Muscle layer of colon (tissue), 2 donors: ENCODE measurements at regions not wholly inside any gene's neighbourhood (a gene's known extent, or its start where the extent isn't known, plus 50 kb on each side); places are given as distances from the start of the nearest gene placed in this dataset.

Experiments used
- H3K27ac ChIP-seq: one replicate; pipeline ENCODE4 v1.7.0; 2013; ENCODE audit warnings: low read depth, mild to moderate bottlenecking, low read length, moderate library complexity
- H3K27me3 ChIP-seq, 2 donors: one replicate each; pipeline ENCODE4 v1.7.0; 2013; ENCODE audit warnings: low read length in 2 of 2, mild to moderate bottlenecking in 2 of 2; ENCODE audit not compliant: insufficient read depth in 2 of 2, control insufficient read depth in 1 of 2
- H3K36me3 ChIP-seq: one replicate; pipeline ENCODE4 v1.7.0; 2013; ENCODE audit warnings: mild to moderate bottlenecking, low read length; ENCODE audit not compliant: insufficient read depth
- H3K4me1 ChIP-seq: one replicate; pipeline ENCODE4 v1.7.0; 2013; ENCODE audit warnings: mild to moderate bottlenecking, low read length; ENCODE audit not compliant: insufficient read depth
- H3K4me3 ChIP-seq, 2 donors: one replicate each; pipeline ENCODE4 v1.7.0; 2013; ENCODE audit warnings: low read length in 2 of 2, low read depth in 1 of 2, mild to moderate bottlenecking in 1 of 2, moderate library complexity in 1 of 2
- H3K9ac ChIP-seq: one replicate; pipeline ENCODE4 v1.7.0; 2013; ENCODE audit warnings: low read length
- H3K9me3 ChIP-seq: one replicate; pipeline ENCODE4 v1.7.0; 2013; ENCODE audit warnings: mild to moderate bottlenecking, low read length
- donor health status: abdominal sarcoma.
- donor health status: Adenocarcinoma of cecum.

DNA sequence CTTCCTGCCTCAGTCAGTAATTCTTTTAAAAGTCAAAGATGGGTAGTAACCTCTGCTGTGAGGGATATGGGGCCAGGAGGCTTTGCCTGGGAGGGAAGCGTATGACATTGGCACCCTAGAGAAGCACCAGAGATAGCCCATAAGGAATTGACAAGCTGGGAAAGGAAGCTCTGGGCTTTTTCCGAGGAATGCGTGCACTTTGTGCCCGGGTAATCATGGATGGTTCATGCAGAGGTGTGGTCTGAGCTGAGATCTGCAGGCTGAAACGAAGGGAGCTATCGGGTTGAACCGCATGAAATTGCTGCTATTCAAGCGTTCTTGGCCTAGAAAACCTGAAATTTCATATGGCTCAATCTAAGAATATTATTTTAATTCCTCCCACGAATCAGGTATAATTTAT is 127.7 kb upstream of the TLE3 start:
- H3K36me3 ChIP-seq = no peaks in the 10 kb centered on the region
- no peaks in the 10 kb centered on the region for H3K9me3 ChIP-seq
- no peak overlapping the region for H3K27ac ChIP-seq
- H3K4me1 ChIP-seq = peaks cover 5% of the 10 kb centered on the region
- H3K9ac ChIP-seq = no peak overlapping the region
- H3K4me3 ChIP-seq = no peak overlapping the region
- H3K27me3 ChIP-seq = no peaks in the 10 kb centered on the region

DNA sequence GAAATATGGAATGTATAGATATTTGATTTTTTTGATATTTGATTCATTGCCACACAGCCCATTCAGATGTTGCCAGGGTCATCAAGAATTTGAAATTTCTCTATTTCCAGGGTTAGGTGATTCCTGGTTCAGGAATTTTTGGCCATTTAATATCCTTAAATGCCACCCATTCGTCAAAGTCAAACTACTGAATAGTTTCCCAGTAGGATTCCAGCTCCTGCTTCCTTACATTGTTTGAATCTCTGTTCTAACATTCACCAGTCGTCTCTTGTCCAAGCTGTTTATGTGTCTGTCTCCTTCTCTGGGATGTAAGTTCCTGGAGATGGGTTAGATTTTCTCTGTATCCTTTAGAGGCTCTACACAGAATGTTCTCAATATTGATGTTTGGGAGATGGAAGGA is 124.9 kb upstream of the TLE3 start:
- Histone ChIP-seq H3K27me3 (no peaks in the 10 kb centered on the region), H3K27ac (no peak overlapping the region), H3K4me1 (peaks cover 5% of the 10 kb centered on the region), H3K9ac (no peak overlapping the region), H3K4me3 (no peak overlapping the region), H3K36me3 (no peaks in the 10 kb centered on the region), H3K9me3 (no peaks in the 10 kb centered on the region)

DNA sequence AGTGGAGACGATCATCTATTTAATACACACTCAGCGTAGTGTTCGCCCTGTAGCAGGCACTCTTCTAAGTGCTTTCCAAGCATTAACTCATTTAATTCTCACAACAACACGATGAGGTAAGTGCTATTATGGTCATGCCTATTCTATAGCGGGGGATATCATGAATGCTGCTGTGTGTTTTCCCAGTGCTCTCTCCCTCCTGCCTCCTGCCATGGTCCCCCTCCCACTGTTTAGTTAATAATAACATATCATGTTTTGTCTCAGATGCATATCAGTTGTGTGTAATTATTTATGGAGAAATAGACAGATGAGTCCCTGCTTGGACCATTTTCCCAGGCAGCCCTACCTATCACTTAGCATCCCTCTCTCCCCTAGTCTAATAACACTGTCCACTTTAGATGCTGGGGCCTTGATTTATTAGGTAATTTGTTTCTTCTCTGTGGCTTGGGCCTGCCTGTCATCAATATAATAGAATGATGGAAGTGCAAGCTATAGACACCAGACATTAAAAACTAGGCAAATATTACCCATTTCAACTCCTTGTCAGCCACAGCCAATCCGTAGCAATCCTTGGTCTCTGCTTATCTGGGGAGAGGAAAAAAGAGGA is 122.9 kb upstream of the TLE3 start:
- no peaks in the 10 kb centered on the region for H3K27me3 ChIP-seq
- H3K36me3 ChIP-seq = no peaks in the 10 kb centered on the region
- H3K27ac ChIP-seq = no peak overlapping the region
- no peaks in the 10 kb centered on the region for H3K9me3 ChIP-seq
- H3K9ac ChIP-seq = no peak overlapping the region
- no peak overlapping the region for H3K4me3 ChIP-seq
- peaks cover 5% of the 10 kb centered on the region for H3K4me1 ChIP-seq

DNA sequence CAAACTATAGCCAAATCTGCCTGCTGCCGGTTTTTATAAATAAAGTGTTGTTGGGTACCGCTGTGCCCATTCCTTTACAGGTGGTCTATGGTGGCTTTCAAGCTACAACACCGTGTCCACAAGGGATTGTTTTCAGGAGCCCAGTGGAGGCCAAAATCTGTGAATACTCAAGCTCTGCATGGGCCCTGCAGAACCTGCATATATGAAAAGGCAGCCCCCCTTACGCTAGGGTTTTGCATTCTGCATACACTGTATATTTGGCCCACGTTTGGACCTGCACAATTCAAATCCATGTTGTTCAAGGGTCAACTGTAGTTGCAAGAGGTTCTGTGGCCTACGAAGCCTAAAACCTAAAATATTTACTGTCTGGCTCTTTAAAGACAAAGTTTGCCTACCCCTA is 122.2 kb upstream of the TLE3 start:
- H3K4me3 ChIP-seq = no peak overlapping the region
- no peaks in the 10 kb centered on the region for H3K9me3 ChIP-seq
- peaks cover 5% of the 10 kb centered on the region for H3K4me1 ChIP-seq
- no peak overlapping the region for H3K27ac ChIP-seq
- H3K27me3 ChIP-seq = no peaks in the 10 kb centered on the region
- H3K36me3 ChIP-seq = no peaks in the 10 kb centered on the region
- H3K9ac ChIP-seq = no peak overlapping the region

GRCh38 chr15:70219256-70219895 is 121.7 kb upstream of the TLE3 start:
- Histone ChIP-seq H3K27ac (no peak overlapping the region), H3K4me1 (peaks cover 5% of the 10 kb centered on the region)

GRCh38 chr15:70217226-70218160 is 119.8 kb upstream of the TLE3 start:
- peaks cover 4% of the 10 kb centered on the region for H3K4me1 ChIP-seq
- no peak overlapping the region for H3K27ac ChIP-seq
- H3K27me3 ChIP-seq = no peaks in the 10 kb centered on the region
- no peak overlapping the region for H3K9ac ChIP-seq
- H3K9me3 ChIP-seq = no peaks in the 10 kb centered on the region
- no peak overlapping the region for H3K4me3 ChIP-seq
- H3K36me3 ChIP-seq = no peaks in the 10 kb centered on the region

More at GRCh38 chr15:70219256-70219895, 121.7 kb upstream of the TLE3 start:
- H3K9ac ChIP-seq = no peak overlapping the region
- H3K4me3 ChIP-seq = no peak overlapping the region
- H3K9me3 ChIP-seq = no peaks in the 10 kb centered on the region
- H3K27me3 ChIP-seq = no peaks in the 10 kb centered on the region
- H3K36me3 ChIP-seq = no peaks in the 10 kb centered on the region

DNA sequence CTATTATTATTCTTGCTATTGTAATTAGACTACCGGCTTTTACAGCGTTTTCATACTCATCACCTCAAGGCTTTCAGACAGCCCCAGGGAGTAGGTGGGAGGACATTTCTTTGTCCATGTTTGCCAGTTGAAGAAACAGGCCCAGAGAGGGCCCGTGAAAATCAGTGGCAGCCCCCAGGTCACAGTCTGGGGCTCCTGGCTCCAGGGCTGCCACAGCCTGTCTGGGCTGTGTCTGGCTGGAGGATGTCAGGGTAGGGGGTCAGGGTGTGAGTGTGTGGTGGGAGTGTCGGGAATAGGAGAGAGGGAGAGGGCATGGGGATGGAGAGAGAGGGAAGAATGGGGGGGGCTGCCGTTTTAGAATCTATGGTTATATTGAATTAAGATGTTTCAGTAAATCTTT is 118.2 kb upstream of the TLE3 start:
- Histone ChIP-seq H3K4me3 (no peak overlapping the region), H3K27me3 (no peaks in the 10 kb centered on the region), H3K4me1 (peaks cover 4% of the 10 kb centered on the region), H3K9ac (no peak overlapping the region), H3K27ac (no peak overlapping the region), H3K36me3 (no peaks in the 10 kb centered on the region), H3K9me3 (no peaks in the 10 kb centered on the region)

DNA sequence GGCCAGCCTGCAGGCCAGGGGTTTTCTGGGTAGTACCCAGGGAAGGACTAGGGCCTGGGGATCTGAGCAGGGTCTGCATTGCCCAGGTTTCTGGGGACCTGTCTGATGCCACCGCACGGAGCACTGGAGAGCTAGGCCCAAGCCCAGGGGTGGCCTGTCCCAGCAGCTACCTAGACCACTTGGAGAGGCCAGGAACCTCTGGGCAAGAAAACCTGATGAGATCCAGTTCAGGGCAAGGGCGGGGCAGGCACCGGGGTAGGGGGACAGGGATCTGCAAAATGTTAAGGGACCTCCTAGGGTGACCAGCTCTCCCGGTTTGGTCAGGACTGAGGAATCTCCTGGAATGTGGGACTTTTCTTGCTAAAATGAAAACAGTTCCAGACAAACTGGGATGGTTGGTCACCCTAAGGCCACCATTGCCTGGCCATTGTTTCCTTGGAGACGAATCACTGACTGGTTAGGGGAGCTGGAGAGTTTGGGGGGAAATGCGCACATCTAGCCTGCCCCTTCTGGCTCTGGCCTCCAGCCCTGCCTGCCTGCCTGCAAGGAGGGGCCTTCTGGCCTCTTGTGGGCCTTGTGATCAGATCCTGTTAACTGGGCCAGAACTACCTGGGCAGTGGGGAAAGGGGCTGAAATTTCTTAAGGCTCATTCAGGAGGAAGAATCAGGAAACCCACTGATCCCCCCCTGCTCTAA is 117.4 kb upstream of the TLE3 start:
- Histone ChIP-seq H3K9me3 (no peaks in the 10 kb centered on the region), H3K27me3 (no peaks in the 10 kb centered on the region), H3K4me3 (no peak overlapping the region), H3K27ac (no peak overlapping the region), H3K4me1 (peaks cover 4% of the 10 kb centered on the region), H3K9ac (no peak overlapping the region), H3K36me3 (no peaks in the 10 kb centered on the region)

- peaks cover 4% of the 10 kb centered on the region for H3K4me1 ChIP-seq
- no peaks in the 10 kb centered on the region for H3K27me3 ChIP-seq
- H3K27ac ChIP-seq = no peak overlapping the region
- no peak overlapping the region for H3K9ac ChIP-seq
- no peaks in the 10 kb centered on the region for H3K36me3 ChIP-seq
- H3K4me3 ChIP-seq = no peak overlapping the region
- H3K9me3 ChIP-seq = no peaks in the 10 kb centered on the region
Measured at GRCh38 chr15:70214276-70214675, 116.6 kb upstream of the TLE3 start.

DNA sequence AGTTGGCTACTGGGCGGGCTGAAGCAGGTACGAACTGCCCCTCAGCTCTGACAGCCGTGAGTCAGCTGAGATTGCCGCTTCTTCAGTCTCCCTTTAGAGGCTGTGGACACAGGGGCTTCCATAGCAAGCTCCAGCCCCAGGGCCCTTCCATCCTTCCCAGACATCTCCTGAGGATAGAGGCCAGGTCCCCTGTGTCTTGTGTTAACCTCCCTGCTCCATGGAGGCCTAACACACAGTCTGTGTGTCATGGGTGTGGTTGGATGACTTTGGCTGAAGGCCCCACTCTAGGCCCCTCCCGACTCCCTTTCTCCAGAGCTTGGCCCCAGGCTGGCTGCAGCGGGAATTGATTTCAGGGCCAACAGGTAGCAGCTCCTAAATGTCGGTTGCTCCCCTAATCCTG is 116.1 kb upstream of the TLE3 start:
- no peak overlapping the region for H3K4me3 ChIP-seq
- H3K27me3 ChIP-seq = no peaks in the 10 kb centered on the region
- no peak overlapping the region for H3K27ac ChIP-seq
- peaks cover 4% of the 10 kb centered on the region for H3K4me1 ChIP-seq
- H3K9ac ChIP-seq = no peak overlapping the region
- H3K36me3 ChIP-seq = no peaks in the 10 kb centered on the region
- H3K9me3 ChIP-seq = no peaks in the 10 kb centered on the region

GRCh38 chr15:70212963-70213315 is 115.2 kb upstream of the TLE3 start:
- Histone ChIP-seq H3K9ac (no peak overlapping the region), H3K4me1 (peaks cover 4% of the 10 kb centered on the region), H3K27ac (no peak overlapping the region), H3K27me3 (no peaks in the 10 kb centered on the region), H3K4me3 (no peak overlapping the region), H3K36me3 (no peaks in the 10 kb centered on the region), H3K9me3 (no peaks in the 10 kb centered on the region)
